ENCODE measurements at regions not wholly inside any gene's neighbourhood (a gene's known extent, or its start where the extent isn't known, plus 50 kb on each side); places are given as distances from the start of the nearest gene placed in this dataset.
A peak's percentile ranks its signal among the peaks of the same experiment; 100 is the strongest.
"Not testable (repeated sequence)": the region's sequence is repeated elsewhere in the genome, so short reads cannot be mapped to it uniquely, and the experiment has no call there.

DNA sequence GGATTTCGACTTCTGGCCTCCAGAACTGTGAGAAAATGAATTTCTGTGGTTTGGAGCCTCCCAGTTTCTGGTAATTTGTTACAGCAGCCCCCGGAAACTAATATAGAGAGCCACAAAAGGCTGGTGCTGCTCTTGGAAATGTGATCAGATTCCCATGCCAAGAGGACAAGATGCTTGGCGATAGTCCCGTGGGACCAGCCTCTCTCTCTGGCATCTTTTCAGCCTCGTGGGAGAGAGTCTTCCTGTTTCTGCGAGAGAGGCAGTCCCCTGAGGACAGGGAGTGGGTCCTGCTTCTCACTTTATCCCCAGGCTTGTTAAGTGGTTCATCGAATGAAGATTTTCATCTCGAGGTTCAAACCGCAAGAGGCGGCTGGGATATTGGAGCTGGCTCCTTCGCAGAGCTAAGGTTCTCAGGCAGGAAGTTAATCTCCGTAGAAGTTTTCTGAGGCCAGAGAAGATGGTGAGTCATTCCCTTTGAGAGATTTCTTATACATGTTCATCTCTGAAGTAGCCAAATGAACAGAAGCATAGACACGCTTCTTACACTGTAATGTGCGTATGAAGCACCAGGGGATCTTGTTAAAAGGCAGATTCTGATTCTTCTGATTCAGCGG lies 211.6 kb upstream of the SDK2 start:
- peak in 1 of 2 experiments; percentile 69 for DNase-seq

DNA sequence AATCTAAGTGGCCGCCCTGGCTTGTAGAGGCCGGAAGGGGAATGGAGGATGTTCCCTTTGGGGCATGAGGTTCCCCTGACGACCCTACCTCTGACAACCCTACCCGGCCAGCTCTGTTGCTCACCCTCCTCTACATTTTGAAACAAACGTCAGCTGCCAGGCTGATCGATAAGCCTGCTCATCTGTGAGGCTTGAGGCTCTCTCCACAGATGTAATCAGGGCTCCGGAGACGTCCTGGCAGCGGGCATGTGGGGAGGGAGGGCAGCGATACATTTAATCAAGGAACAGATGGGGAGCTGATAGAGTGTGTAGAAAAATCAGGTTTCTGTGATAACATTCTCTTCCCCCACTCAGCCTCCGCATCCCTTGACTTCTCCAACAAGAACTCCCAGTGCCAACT lies 212.3 kb upstream of the SDK2 start:
- DNase-seq, result no peak

DNA sequence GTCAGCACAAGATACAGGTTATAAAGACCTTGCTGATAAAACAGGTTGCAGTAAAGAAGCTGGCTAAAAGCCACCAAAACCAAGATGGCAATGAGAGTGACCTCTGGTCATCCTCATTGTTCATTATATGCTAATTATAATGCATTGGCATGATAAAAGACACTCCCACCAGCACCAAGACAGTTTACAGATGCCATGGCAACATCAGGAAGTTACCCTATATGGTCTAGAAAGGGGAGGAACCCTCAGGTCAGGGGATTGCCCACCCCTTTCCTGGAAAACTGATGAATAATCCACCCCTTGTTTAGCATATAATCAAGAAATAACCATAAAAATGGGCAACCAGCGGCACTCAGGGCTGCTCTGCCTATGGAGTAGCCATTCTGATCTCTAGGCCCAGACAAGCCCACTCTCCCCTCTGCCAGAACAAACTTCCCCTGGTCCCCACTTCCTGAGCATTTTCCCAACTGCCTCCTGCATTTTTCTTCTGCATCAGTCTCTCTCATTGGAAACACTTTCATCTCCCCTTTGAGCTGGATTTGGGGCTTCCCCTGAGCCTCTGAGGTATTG lies 215.3 kb upstream of the SDK2 start:
- DNase-seq, result not testable (repeated sequence)

DNA sequence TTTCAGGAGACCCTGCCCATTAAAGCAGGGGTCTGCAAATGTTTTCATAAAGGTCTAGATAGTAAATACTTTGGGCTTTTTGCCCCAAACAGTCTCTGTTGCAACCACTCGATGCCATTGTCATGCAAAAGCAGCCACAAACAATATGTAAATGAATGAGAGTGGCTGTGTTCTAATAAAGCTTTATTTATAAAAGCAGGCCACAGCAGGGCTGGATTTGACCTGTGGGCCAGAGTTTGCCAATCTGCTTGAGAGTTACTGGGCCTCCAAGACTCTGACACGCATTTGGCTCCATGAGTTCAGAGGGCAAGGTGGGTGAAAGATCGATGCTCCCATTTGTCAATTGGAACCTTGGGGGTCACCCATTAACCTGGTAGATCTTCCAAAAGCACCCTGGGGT lies 217.3 kb upstream of the SDK2 start:
- no peak for DNase-seq

DNA sequence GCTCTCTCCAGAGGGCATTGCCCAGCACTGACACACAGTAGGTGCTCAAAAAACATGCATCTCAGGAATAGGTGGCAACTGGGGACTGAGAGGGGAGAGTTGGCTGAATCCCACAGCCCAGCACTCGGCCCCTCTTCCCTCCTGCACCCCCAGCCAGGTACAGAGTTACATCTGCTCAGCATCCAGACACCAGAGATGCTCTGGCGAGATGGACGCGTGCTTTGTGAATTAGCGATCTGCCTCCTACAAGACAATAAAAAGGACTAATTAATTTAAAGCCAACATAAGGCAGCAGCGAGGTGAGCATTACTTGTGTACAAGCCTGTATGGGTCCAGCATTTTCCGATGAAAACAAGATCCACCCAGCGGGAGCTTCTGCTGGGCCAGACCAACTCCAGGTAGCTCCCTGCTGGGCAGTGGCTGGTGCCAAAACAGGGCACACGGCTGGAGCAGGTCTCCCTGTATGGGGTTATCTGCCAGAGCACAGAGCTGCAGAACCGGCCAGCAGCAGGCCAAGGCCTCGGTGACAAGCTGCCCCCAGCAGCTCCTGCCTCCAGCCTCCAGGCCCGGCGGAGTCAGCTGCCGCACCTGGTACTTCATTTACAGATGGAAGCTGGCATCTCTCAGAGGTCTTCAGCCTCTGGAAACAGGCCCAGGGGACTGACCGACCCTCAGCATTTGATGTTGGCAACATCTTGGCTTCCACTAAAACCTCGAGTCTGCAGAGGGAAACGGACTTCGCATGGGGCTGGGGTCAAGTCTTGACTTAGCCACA lies 219.7 kb upstream of the SDK2 start:
- DNase-seq, result no peak

DNA sequence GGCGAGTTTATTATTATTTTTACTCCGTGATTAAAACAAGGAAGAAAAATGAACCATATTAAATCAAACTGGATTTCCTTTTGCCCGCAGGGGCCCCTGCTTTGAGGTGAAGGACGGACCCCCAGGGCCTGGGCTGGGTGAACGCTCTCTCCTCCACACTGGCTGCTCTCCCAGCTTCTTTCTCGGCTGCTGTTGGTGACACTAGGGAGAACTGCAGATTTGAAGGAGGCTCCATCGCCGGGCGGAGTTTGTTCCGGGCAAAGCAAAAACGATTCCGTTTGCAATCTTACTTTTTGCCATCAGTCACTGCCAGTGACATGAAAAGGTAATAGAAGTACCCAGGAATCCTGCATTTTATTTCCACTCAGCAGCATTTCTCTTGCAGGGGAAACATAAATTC lies 221.6 kb upstream of the SDK2 start:
- DNase-seq, result no peak

DNA sequence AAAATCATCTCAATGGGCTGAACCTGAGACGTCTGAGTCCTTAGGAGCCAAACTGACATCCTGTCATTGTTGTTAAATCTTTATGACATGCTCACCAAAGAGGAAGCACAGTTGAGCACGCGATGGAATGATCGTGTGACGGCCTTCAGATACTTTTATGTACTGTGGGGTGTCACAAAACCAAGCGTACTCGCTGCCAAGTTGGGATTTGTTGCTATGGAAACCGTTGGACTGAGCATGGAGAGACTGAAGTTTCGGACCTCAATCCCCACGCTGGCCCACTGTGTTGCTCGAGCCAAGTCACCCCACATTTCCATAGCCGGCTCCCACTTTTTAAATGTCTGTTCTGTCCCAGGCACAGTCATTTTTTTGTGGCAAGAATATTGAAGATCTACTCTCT lies 222.8 kb upstream of the SDK2 start:
- no peak for DNase-seq

DNA sequence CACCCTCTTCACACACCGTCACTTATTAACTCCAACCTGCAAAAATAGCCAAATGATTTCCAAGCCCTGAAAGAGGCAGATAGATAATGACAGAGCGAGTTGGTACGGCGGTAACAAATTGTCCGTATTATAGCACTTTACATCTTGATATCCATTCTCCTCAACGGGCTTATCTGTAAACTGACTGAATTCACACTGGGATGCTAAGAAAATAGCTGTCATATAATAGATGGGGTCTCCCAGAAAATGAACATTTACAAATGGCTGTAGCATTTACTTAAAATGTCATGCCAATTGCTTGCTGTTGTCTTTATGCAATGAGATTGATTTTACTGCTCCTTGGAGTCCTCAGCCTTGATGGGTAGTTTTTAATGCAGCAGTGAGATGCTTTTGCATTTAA lies 225.8 kb upstream of the SDK2 start:
- DNase-seq, result no peak

DNA sequence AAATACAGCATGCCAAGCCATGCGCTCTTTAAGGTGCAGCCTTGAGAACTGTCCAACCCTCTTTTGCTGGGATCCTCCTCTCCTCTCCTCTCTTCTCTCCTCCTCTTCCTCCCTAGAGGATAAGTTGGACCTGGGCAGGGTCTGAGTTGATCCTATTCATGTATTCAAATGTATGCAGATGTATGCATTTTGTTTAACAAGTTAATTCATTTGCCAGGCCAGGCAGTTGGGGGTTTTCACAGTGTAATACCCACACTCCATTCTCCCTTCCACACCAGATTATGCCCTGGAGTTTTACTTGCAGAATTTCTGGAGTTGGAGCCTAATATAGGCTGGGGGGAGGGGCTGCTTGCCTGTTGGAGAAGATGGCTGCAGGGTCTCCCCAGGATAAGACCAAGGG lies 226.2 kb upstream of the SDK2 start:
- no peak for DNase-seq

DNA sequence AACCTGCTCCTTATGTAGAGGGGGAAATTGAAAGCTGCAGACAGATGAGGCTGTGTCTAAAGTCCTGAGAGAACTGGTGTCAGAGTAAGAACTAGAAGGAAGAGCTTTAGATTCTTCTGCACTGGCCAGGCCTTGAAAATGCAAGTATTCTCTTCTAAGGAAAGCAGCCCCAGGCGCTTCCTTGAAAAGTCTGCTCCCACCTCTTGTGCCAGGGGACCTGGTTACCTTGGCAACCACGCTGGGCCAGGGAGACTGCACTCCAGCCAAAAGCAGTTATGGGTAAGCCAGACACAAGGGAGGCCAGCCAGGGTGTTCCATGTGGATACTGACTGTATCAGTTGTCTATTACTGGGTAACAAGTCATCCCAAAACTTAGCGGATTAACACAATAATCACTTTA lies 228.6 kb upstream of the SDK2 start:
- peak in 1 of 2 experiments; percentile 25 for DNase-seq

DNA sequence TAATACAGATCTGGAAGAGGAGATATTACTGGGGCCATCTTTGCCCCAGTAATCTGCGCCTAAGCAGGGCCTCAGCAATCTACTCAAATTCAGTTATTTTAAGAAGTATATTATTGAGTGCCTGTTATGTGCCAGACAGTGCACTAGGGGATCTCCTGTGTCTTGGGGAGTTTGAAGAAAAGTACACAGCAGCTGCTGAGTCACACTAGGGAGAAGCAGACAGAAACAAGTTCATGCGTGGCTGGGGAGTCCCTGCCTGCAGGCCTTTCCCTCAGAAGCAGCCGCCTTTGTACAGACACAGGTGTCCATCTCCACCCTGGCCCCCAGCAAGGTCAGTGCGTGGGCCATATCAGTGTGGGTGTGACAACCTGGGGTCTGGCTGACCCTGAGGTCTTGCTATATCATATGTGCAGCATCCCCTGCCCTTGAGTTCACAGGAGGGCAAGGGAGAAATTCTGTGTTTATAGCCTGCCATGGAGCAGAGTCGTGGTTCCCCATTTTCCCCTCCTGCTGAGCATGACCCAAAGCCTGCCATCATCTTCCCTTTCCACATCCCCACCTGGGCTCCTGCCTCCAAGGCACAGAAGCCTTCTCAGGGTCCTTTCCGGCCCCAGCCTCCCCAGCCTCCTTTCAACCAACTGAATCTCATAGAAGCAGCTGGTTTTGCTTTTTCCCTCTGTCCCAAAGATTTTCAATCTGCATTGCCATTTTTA lies 229.9 kb upstream of the SDK2 start:
- DNase-seq, result no peak

DNA sequence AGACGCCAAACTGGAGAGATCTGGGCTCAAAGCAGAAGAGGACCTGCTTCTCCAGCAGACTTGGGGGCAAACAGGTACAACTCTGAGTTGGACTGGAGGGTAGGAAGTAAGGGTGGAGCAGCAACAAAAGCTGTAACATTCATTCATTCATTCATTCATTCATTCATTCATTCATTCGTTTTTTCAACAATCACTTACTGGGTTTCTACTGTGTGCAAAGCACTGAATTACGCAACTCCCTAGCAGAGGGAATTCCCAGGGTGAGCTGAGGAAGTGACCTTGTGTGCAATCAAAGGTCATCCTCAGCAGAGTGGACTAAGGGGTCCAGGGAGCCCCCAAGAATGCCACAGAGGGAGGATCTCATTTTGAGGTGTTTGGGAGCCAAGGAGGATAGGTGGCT lies 231.1 kb upstream of the SDK2 start:
- no peak for DNase-seq

DNA sequence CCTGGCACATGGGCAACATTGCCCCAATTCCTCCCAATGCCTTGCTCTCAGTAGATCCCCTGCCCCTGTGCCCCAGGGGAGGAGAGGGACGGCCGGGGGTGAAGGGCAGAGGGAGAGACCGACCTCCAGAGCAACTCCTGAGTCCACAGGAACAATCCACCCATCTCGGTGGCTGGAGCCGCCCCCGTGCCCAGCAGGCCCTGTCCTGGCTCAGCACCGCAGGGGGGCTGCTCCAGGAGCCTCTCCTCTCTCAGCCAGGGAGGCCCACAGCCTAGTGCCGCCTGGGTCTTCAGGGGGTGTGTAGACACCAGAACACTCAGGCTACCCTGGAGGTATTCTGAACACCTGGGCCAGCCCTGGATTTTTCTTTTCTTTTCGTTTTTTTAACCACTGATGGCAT lies 233.7 kb upstream of the SDK2 start:
- no peak for DNase-seq

DNA sequence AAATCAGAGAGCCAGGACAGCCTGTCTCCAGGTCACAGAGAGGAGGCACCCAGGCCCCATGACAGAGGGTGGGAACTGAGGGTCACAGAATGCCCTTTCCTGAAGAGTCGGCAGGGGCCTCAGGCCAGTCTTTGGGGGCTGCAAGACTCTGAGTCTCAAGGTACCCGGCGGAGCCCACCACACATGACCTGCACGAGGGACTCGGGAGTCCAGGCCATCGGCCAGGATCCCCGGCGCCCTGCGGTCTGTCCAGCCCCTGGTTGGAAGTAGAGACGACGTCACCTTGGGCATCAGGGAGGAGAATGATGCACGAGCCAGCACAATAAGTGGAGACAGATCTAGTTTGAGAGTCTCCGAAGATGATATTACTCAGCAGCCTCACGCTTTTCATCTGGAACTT lies 234.7 kb upstream of the SDK2 start:
- DNase-seq, result no peak

DNA sequence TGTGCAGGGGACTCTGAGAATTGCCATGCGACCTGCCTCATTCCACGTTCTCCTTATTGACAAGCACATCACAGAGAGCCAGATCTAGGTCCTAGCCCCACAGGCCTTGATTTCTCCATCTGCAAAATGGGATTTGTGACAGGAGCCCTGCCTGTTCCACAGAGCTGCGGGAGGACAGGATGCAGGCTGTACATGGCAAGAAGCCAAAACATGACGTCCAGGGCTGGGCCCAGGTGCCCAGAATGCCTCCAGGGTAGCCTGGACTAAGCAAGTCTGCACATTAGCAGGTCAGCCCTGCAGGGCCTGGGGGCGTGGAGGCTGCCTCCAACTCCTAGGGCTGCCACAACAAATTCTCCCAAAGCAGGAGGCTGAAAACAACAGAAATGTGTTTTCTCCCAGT lies 235.7 kb upstream of the SDK2 start:
- no peak for DNase-seq

DNA sequence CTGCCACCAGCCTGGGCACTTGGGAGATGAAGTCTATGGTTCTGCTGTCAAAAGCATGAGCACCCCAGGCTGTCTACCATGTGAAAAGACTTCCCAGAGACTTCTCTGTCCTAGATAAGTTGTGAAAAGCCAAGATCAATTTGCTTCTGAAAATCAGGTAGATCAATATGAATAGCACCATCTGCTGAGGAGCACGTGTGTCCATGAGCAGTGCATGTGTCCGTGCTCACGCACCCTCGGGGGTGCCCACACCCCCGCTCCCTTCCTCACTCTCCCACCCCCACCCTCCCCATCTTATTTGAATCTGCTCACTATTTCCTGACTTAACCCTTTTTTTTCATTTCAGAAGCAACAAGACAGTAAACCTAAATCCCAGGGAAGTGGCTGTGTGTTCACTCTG lies 238.3 kb upstream of the SDK2 start:
- DNase-seq, result no peak

DNA sequence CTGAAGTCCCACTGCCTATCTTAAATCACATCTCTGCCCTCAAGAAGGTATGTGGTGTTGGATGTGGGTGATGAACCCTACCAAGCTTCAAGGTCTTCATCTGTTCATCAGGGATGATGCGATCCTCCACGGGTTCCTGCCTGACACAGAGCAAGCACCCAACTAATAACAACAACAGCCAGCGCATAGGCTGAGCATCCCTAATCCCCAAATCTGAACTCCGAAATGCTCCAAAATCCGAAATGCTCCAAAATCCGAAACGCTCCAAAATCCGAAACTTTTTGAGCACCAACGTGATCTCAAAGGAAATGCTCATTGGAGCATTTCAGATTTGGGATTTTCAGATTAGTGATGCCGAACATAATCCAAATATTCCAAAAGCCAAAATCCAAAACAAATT lies 238.9 kb upstream of the SDK2 start:
- no peak for DNase-seq

DNA sequence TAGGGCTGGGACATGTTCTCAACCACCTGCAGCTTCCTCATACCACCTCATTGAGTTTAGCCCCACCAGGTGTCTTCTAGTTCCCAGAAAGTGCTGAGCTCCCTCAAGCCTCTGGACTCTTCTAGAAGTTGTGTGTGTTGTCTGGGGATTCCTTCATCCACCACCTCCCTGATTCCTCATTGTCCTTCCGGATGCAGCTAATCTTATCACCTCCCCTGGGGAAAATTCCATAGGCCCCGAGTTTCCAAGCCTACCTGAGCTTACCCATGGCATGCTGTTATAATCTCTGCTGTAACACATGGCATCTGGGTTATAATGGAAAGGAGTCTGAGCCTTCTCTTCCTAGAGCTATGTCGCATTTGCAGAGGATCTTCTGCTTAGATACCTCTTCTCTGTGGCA lies 243.5 kb upstream of the SDK2 start:
- DNase-seq, result no peak

DNA sequence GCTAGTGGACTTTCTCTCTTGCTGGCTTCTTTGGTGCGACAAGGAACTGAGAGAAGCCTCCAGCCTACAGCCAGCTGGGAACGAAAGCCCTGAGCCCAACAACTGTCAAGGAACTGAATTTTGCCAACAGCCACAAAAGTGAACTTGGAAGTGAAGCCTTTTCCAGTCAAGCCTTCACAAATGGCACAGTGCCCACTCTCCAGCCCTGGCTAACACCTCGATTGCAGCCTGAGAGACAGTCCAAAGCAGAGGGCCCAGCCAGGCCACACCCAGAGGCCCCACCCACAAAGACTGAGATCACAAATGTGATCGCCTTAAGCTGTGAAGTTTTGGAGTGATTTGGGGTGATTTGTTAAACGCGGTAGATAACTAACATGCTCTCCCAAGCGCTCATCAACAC lies 244.6 kb upstream of the SDK2 start:
- DNase-seq, result peak in 1 of 2 experiments; percentile 25

DNA sequence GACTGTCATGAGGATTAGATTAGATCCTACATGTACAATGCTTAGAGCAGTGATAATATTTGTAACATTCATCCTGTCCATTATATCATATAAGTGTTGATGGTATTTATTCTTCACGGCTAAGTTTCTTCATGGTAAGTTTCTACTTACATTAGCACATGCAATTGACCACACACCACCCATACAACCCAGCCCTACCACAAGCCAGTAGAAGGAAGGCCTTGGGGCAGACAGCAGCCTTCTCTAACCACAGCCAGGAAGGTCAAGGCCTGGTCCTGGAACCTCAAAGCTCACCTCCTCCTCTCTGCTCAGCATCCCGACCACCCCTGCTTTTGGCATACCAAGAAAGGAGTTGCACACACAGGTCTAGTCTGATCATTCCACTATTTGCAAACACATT lies 245.2 kb upstream of the SDK2 start:
- no peak for DNase-seq

DNA sequence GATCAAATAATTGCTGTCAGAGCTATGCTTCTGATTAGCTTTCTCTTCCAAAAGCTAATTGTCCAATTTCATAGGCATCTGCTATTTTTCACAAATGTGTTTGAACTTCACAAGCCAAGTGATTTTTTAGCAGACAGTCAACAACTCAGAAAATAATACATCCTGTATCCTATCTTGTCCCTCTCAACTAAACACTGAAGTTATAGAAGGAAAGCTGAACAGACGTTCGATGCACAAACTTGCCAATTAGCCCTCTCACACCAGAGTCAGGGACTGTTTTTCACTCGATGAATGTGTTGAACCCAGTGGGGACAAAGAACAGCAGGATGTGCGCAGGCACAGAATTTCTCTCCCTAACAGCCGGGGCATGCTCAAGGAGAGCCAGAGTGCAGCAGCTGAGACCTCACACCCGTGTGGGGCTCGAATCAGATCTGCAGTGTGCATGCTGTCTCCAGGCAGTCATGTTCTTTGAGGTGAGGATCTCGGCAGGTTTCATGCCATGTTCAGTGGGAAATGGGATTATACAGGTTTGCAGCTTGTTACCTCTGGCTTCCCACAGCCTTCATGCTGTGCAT lies 246.7 kb upstream of the SDK2 start:
- DNase-seq, result no peak

DNA sequence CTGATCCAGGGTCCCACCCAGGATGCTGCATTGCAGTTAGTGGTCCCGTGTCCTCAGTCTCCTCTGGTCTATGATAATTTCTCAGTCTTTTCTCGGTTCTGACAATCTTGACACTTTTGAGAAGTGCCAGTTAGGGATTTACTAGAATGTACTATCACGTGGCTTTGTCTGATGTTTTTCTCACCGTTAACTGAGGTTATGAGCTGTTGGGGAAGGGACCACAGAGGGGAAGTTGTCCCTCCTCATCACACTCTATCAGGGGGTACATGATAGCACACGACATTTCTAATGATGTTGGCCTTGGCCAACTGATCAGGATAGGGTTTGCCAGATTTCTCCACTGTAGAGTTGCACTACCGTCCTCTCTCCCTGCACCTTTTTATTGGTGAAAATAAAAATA lies 250.9 kb upstream of the SDK2 start:
- no peak for DNase-seq

DNA sequence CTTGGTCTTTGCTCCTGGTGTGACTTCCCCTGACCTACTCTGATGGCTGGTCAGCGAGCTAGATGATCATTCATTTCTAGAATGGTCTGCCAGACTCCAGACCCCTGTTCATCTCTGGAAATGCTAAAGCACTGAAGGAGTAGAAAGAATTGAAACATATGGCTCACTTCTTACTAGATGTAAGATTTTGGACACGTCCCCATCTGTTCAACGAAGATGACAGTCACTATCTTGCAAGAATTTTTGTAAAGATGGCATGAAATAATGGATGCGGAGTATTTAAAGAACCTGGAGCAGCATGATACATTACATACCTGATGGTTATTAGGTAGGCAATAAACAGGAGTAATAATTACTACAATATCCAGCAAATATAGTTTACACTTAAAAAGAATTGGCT lies 252.7 kb upstream of the SDK2 start:
- no peak for DNase-seq

DNA sequence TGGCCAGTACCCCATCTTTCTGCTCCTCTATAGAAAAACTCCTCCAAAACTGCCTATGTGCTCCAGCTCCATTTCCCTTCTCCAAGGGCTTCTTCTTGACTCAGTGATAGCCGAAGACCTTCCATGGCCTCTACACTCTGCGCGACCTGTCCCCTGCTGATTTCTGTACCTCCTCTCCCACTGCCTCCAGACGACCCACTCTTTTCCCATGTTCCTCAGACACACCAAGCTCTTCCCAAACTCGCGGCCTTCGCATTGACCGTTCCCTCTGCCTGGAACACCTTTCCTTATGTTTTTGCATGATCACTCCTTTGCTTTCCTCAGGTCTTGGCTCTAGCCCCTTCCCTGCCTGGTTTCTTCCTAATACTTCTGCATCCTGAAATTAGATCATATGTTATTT lies 255.6 kb upstream of the SDK2 start:
- DNase-seq, result no peak

Measured in NCI-H446 (cell line).